H1 (cell line): ENCODE measurements at regions not wholly inside any gene's neighbourhood (a gene's known extent, or its start where the extent isn't known, plus 50 kb on each side); places are given as distances from the start of the nearest gene placed in this dataset.

ENCODE experiments used
- CEBPB ChIP-seq: IDR thresholded peaks from 2 replicates; pipeline ENCODE4 v1.6.1; 2012; ENCODE audit warnings: low read depth, low read length
- CTCF ChIP-seq, 3 experiments: IDR thresholded peaks; 1 replicate in 2 of 3; 2 replicates in 1 of 3; pipeline versions ENCODE4 v1.5.1 to v1.6.1; 2011; ENCODE audit warnings: low read length in 3 of 3, mild to moderate bottlenecking in 3 of 3, inconsistent platforms in 2 of 3, low read depth in 1 of 3, moderate library complexity in 1 of 3; ENCODE audit not compliant: insufficient read depth in 1 of 3; ENCODE audit errors: control extremely low read depth in 1 of 3
- GABPA ChIP-seq: IDR thresholded peaks from 2 replicates; pipeline ENCODE4 v1.6.1; 2011; ENCODE audit warnings: mild to moderate bottlenecking, low read length, moderate library complexity, borderline replicate concordance; ENCODE audit not compliant: insufficient read depth
- MAX ChIP-seq: IDR thresholded peaks from 2 replicates; pipeline ENCODE4 v1.6.1; 2012; ENCODE audit warnings: inconsistent platforms
- POLR2AphosphoS5 ChIP-seq: IDR thresholded peaks from 2 replicates; pipeline ENCODE4 v1.6.1; 2011; ENCODE audit warnings: low read depth, low read length
- TAF1 ChIP-seq: IDR thresholded peaks from 2 replicates; pipeline ENCODE4 v1.6.1; 2011; ENCODE audit warnings: mild to moderate bottlenecking, low read depth, low read length
- USF2 ChIP-seq: IDR thresholded peaks from 2 replicates; pipeline ENCODE4 v1.6.1; 2011; ENCODE audit warnings: low read length, improper control_type of control experiment

- TF ChIP-seq USF2 (no peak), CTCF (IDR thresholded peaks at IDR 0.05; ENCODE audit: control extremely low read depth in 1 of 3, insufficient read depth in 1 of 3, low read depth in 1 of 3, low read length in 3 of 3) (no peak), POLR2AphosphoS5 (no peak), MAX (no peak), CEBPB (no peak), TAF1 (no peak), GABPA (no peak)
Observed at GRCh38 chr1:95179205-95179986, 54.6 kb upstream of the RWDD3 start.
